ENCODE measurements at regions not wholly inside any gene's neighbourhood (a gene's known extent, or its start where the extent isn't known, plus 50 kb on each side); places are given as distances from the start of the nearest gene placed in this dataset.
A peak's percentile ranks its signal among the peaks of the same experiment; 100 is the strongest.

- Histone ChIP-seq H3K9me3 (ENCODE audit: control insufficient read depth, insufficient read depth, low read length) (peaks cover 5% of the 10 kb centered on the region), H3K4me3 (ENCODE audit: low read depth, low read length) (no peak overlapping the region), H3K27ac (ENCODE audit: low read depth, low read length) (no peak overlapping the region), H3K27me3 (ENCODE audit: control insufficient read depth, insufficient read depth, low read length) (no peaks in the 10 kb centered on the region)
- ChIA-PET POLR2A (no interaction called here), CTCF (no interaction called here)
- no peak for DNase-seq (ENCODE audit: low read depth, low spot score)
- TF ChIP-seq, protein P1, sequence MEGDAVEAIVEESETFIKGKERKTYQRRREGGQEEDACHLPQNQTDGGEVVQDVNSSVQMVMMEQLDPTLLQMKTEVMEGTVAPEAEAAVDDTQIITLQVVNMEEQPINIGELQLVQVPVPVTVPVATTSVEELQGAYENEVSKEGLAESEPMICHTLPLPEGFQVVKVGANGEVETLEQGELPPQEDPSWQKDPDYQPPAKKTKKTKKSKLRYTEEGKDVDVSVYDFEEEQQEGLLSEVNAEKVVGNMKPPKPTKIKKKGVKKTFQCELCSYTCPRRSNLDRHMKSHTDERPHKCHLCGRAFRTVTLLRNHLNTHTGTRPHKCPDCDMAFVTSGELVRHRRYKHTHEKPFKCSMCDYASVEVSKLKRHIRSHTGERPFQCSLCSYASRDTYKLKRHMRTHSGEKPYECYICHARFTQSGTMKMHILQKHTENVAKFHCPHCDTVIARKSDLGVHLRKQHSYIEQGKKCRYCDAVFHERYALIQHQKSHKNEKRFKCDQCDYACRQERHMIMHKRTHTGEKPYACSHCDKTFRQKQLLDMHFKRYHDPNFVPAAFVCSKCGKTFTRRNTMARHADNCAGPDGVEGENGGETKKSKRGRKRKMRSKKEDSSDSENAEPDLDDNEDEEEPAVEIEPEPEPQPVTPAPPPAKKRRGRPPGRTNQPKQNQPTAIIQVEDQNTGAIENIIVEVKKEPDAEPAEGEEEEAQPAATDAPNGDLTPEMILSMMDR (IDR thresholded peaks at IDR 0.05; ENCODE audit: low read depth, low read length): no peak
These were observed 87.4 kb upstream of the GPR26 start for GRCh38 chr10:123578721-123579120.

GRCh38 chr10:123579675-123580074 lies 86.5 kb upstream of the GPR26 start:
- ChIA-PET CTCF (no interaction called here), POLR2A (no interaction called here)
- Histone ChIP-seq H3K4me3 (ENCODE audit: low read depth, low read length) (no peak overlapping the region), H3K27me3 (ENCODE audit: control insufficient read depth, insufficient read depth, low read length) (no peaks in the 10 kb centered on the region), H3K9me3 (ENCODE audit: control insufficient read depth, insufficient read depth, low read length) (peaks cover 6% of the 10 kb centered on the region; the same call in 1 of the 2 replicates), H3K27ac (ENCODE audit: low read depth, low read length) (no peak overlapping the region)
- TF ChIP-seq, protein P1 (IDR thresholded peaks at IDR 0.05; ENCODE audit: low read depth, low read length): no peak
- no peak for DNase-seq (ENCODE audit: low read depth, low spot score)

DNA sequence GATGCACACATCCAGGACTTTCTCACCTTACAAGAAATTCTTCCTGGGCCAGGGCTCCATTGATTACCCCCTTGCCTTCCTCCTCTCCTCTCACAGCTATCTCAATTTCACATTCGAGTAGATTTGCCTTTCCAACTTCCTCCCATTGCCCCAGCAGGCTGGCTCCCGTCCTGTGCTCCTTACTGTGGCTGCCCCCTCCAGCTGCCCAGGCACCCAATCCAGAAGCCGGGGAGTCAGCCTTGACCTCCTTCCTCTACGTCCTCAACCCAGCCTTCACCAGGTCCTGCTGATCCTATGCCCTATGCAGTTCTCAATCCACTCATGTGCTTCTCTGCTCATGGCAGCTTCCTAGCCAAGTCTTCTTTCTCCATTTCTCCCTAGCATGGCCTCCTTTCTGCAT lies 85.7 kb upstream of the GPR26 start:
- TF ChIP-seq, protein P1 (IDR thresholded peaks at IDR 0.05; ENCODE audit: low read depth, low read length): no peak
- ChIA-PET CTCF (interaction anchor here (1.1 kb wide), 1 partner anchor 809 kb away, joined by 3 read pairs; no protein-coding TSS in a partner anchor), POLR2A (no interaction called here)

GRCh38 chr10:123581656-123582055 lies 84.5 kb upstream of the GPR26 start:
- Histone ChIP-seq H3K4me3 (ENCODE audit: low read depth, low read length) (no peak overlapping the region), H3K27ac (ENCODE audit: low read depth, low read length) (no peak overlapping the region), H3K9me3 (ENCODE audit: control insufficient read depth, insufficient read depth, low read length) (peaks cover 6% of the 10 kb centered on the region; the same call in 1 of the 2 replicates), H3K27me3 (ENCODE audit: control insufficient read depth, insufficient read depth, low read length) (no peaks in the 10 kb centered on the region)
- POLR2A ChIA-PET: no interaction called here
- TF ChIP-seq, protein P1 (IDR thresholded peaks at IDR 0.05; ENCODE audit: low read depth, low read length): no peak
- no peak for DNase-seq (ENCODE audit: low read depth, low spot score)
- CTCF ChIA-PET: interaction anchor here (1.1 to 2.2 kb wide), 3 partner anchors 12 to 808 kb away, joined by 4 to 16 read pairs (median 11); no protein-coding TSS in a partner anchor

More for the DNA sequence above, 85.7 kb upstream of the GPR26 start:
- H3K9me3 ChIP-seq (ENCODE audit: control insufficient read depth, insufficient read depth, low read length): peaks cover 6% of the 10 kb centered on the region; the same call in 1 of the 2 replicates
- no peaks in the 10 kb centered on the region for H3K27me3 ChIP-seq (ENCODE audit: control insufficient read depth, insufficient read depth, low read length)
- no peak overlapping the region for H3K27ac ChIP-seq (ENCODE audit: low read depth, low read length)
- DNase-seq (ENCODE audit: low read depth, low spot score): no peak
- no peak overlapping the region for H3K4me3 ChIP-seq (ENCODE audit: low read depth, low read length)

DNA sequence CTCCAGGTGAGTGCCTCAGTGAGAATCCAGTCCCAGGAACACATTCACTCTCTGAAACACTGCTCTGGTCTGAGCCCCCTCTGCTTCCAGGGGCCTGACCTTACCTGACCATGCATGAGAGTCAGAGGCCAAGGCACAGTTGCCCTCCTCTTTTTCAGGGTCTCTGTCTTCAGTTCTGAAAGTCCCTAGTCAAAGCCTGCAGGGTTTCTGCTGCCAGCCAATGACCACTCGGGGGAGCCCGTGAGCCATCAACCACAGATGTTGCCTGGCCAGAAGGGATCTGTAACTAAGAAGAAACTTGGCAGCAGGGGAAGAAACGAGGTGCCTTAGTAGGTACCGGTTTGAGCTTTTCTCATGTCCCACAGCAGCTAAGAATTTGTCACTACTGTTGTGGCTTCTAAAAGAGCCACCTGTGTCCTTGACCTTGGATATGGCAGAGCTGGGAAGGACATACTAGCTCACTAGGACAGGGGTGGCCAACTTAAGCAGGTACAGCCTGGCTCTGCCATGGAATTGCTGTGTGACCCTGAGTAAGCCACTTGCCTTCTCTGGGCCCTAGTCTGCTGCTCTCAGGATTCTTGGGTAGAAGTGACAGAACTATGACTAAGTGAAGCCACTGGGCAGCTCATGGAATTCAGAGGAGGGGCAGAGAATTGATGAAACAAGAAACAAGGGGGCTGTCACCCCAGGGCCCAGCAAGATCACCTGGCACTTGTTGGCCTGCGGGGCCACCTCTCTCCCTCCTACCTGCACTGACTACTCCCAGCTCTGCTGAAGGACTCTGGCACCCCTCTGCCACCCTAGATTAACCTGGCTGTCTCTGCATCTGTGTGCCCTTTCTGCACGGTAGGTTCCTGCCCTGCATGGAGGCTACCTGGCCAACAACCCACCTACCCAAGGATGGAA lies 83.8 kb upstream of the GPR26 start:
- POLR2A ChIA-PET: no interaction called here
- no peak for DNase-seq (ENCODE audit: low read depth, low spot score)
- Histone ChIP-seq H3K4me3 (ENCODE audit: low read depth, low read length) (no peak overlapping the region), H3K9me3 (ENCODE audit: control insufficient read depth, insufficient read depth, low read length) (peaks cover 6% of the 10 kb centered on the region; the same call in 1 of the 2 replicates), H3K27me3 (ENCODE audit: control insufficient read depth, insufficient read depth, low read length) (no peaks in the 10 kb centered on the region), H3K27ac (ENCODE audit: low read depth, low read length) (no peak overlapping the region)
- TF ChIP-seq, protein P1 (IDR thresholded peaks at IDR 0.05; ENCODE audit: low read depth, low read length): peak; percentile 82
- CTCF ChIA-PET: interaction anchor here (0.6 to 2.2 kb wide), 5 partner anchors 11 to 828 kb away, joined by 3 to 16 read pairs (median 6); no protein-coding TSS in a partner anchor

Measured in AG04450 (cell line).